ENCODE measurements at regions not wholly inside any gene's neighbourhood (a gene's known extent, or its start where the extent isn't known, plus 50 kb on each side); places are given as distances from the start of the nearest gene placed in this dataset.

- DNase-seq (ENCODE audit: low spot score): no peak
These were observed 62.8 kb upstream of the BLID start for GRCh38 chr11:122178795-122179194.

- no peak for DNase-seq (ENCODE audit: low spot score)
These were observed 61.2 kb upstream of the BLID start for GRCh38 chr11:122177238-122177637.

- no peak for DNase-seq (ENCODE audit: low spot score)
These were observed 60.6 kb upstream of the BLID start for GRCh38 chr11:122176651-122177050.

- DNase-seq (ENCODE audit: low spot score): no peak
These were observed 59.3 kb upstream of the BLID start for GRCh38 chr11:122175306-122175705.

GRCh38 chr11:122173587-122173986 lies 57.6 kb upstream of the BLID start:
- DNase-seq (ENCODE audit: low spot score): no peak

GRCh38 chr11:122173074-122173450 lies 57.0 kb upstream of the BLID start:
- no peak for DNase-seq (ENCODE audit: low spot score)

GRCh38 chr11:122172352-122173073 lies 56.5 kb upstream of the BLID start:
- no peak for DNase-seq (ENCODE audit: low spot score)

GRCh38 chr11:122170815-122171475 lies 54.9 kb upstream of the BLID start:
- DNase-seq (ENCODE audit: low spot score): no peak

- DNase-seq (ENCODE audit: low spot score): no peak
These were observed 52.2 kb upstream of the BLID start for GRCh38 chr11:122168218-122168617.

GRCh38 chr11:122167100-122167499 lies 51.1 kb upstream of the BLID start:
- no peak for DNase-seq (ENCODE audit: low spot score)

GRCh38 chr11:122165607-122166371 lies 49.8 kb upstream of the BLID start:
- no peak for DNase-seq (ENCODE audit: low spot score)

Measured in mesenteric fat pad (tissue), 1 donor.